Tibial nerve (tissue), 4 donors: ENCODE measurements at regions not wholly inside any gene's neighbourhood (a gene's known extent, or its start where the extent isn't known, plus 50 kb on each side); places are given as distances from the start of the nearest gene placed in this dataset.

Source experiments
- DNase-seq, 2 donors: peaks; one replicate each; pipeline ENCODE4 v3.0.0-alpha.2; 2019; ENCODE audit warnings: low spot score in 2 of 2
- H3K27ac ChIP-seq, 4 donors: fragments of 200-600 bp; sonication (generic) in 3 of 4; one replicate each; pipeline ENCODE4 v1.5.1; 2017 to 2019; ENCODE audit warnings: mild to moderate bottlenecking in 1 of 4
- H3K27me3 ChIP-seq, 2 donors: fragments of 200-600 bp; sonication (generic) in 1 of 2; one replicate each; pipeline versions ENCODE4 v1.5.1 to v1.6.0; 2017 to 2019
- H3K36me3 ChIP-seq, 3 donors: fragments of 200-600 bp; sonication (generic); one replicate each; pipeline ENCODE4 v1.5.1; 2018 to 2019
- H3K4me1 ChIP-seq, 4 donors: fragments of 200-600 bp; sonication (generic) in 3 of 4; one replicate each; pipeline ENCODE4 v1.5.1; 2017 to 2019
- H3K4me3 ChIP-seq, 4 donors: fragments of 200-600 bp; sonication (generic) in 3 of 4; one replicate each; pipeline ENCODE4 v1.5.1; 2017 to 2019; ENCODE audit warnings: mild to moderate bottlenecking in 1 of 4, moderate library complexity in 1 of 4
- H3K9me3 ChIP-seq, 4 donors: fragments of 200-600 bp; sonication (generic) in 3 of 4; one replicate each; pipeline ENCODE4 v1.5.1; 2017 to 2019
- CTCF ChIP-seq, 5 experiments: fragments of 200-600 bp in 3 of 5; fragments of 450-650 bp in 2 of 5; sonication (generic) in 3 of 5; IDR thresholded peaks; one replicate each; pipeline ENCODE4 v1.5.1; 2016 to 2019; ENCODE audit warnings: antibody characterized with exemption in 5 of 5, mild to moderate bottlenecking in 3 of 5, moderate library complexity in 2 of 5
- EP300 ChIP-seq, 2 donors: sonication (generic); formaldehyde crosslinking; IDR thresholded peaks; one replicate each; pipeline ENCODE4 v1.6.1; 2017; ENCODE audit warnings: antibody characterized with exemption in 2 of 2, mild to moderate bottlenecking in 1 of 2
- POLR2A ChIP-seq, 2 donors: fragments of 450-650 bp; IDR thresholded peaks; one replicate each; pipeline ENCODE4 v1.6.1; 2017; ENCODE audit warnings: antibody characterized with exemption in 2 of 2, mild to moderate bottlenecking in 2 of 2, moderate library complexity in 2 of 2
- WGBS, 2 donors: methylation state at CpG; one replicate each; pipeline ENCODE4 v1.1.5; 2018; 5-methylcytosine and 5-hydroxymethylcytosine counted together

GRCh38 chr7:68458010-68458908 lies 1140.0 kb upstream of the AUTS2 start:
- H3K9me3 ChIP-seq, result peaks cover 0 to 4% (median 0%) of the 10 kb centered on the region in 4 donors
- DNase-seq, result no peak
- no peaks in the 10 kb centered on the region for H3K27me3 ChIP-seq
- WGBS, 2 donors, result 60 to 63% methylated on average over 5 of the region's 5 CpGs
- no peak for TF ChIP-seq POLR2A (IDR thresholded peaks at IDR 0.05)
- no peak for TF ChIP-seq CTCF (IDR thresholded peaks at IDR 0.05)
- no peak for TF ChIP-seq EP300 (IDR thresholded peaks at IDR 0.05)
- peaks cover 0 to 6% (median 0%) of the 10 kb centered on the region in 4 donors for H3K4me1 ChIP-seq
- no peaks in the 10 kb centered on the region for H3K36me3 ChIP-seq
- no peak overlapping the region for H3K27ac ChIP-seq
- no peak overlapping the region for H3K4me3 ChIP-seq

GRCh38 chr7:68461430-68461829 lies 1136.8 kb upstream of the AUTS2 start:
- TF ChIP-seq CTCF (IDR thresholded peaks at IDR 0.05), result no peak
- no peak for TF ChIP-seq POLR2A (IDR thresholded peaks at IDR 0.05)
- no peak for TF ChIP-seq EP300 (IDR thresholded peaks at IDR 0.05)
- no peak overlapping the region for H3K27ac ChIP-seq
- no peaks in the 10 kb centered on the region for H3K27me3 ChIP-seq
- H3K4me3 ChIP-seq, result no peak overlapping the region
- no peaks in the 10 kb centered on the region for H3K36me3 ChIP-seq
- H3K9me3 ChIP-seq, result peaks cover 0 to 3% (median 0%) of the 10 kb centered on the region in 4 donors
- peaks cover 0 to 6% (median 0%) of the 10 kb centered on the region in 4 donors for H3K4me1 ChIP-seq
- DNase-seq, result no peak
- WGBS, 2 donors, result 0 to 15% methylated on average over 2 of the region's 2 CpGs

- Histone ChIP-seq H3K27ac (no peak overlapping the region), H3K4me1 (no peaks in the 10 kb centered on the region), H3K4me3 (no peak overlapping the region), H3K27me3 (no peaks in the 10 kb centered on the region), H3K36me3 (no peaks in the 10 kb centered on the region), H3K9me3 (peaks cover 0 to 3% (median 0%) of the 10 kb centered on the region in 4 donors)
- DNase-seq, result no peak
- TF ChIP-seq EP300 (IDR thresholded peaks at IDR 0.05) (no peak), POLR2A (IDR thresholded peaks at IDR 0.05) (no peak), CTCF (IDR thresholded peaks at IDR 0.05) (no peak)
- 71 to 75% methylated on average over 17 of the region's 17 CpGs for WGBS, 2 donors
Observed at GRCh38 chr7:68470836-68471435, 1127.3 kb upstream of the AUTS2 start.

GRCh38 chr7:68472688-68473087 lies 1125.6 kb upstream of the AUTS2 start:
- H3K9me3 ChIP-seq, result no peaks in the 10 kb centered on the region
- WGBS, 2 donors, result 76 to 82% methylated on average over 5 of the region's 5 CpGs
- H3K4me1 ChIP-seq, result no peaks in the 10 kb centered on the region

More at GRCh38 chr7:68472688-68473087, 1125.6 kb upstream of the AUTS2 start:
- no peaks in the 10 kb centered on the region for H3K36me3 ChIP-seq
- H3K4me3 ChIP-seq, result no peak overlapping the region
- no peaks in the 10 kb centered on the region for H3K27me3 ChIP-seq
- H3K27ac ChIP-seq, result no peak overlapping the region
- TF ChIP-seq CTCF (IDR thresholded peaks at IDR 0.05) (no peak), EP300 (IDR thresholded peaks at IDR 0.05) (no peak), POLR2A (IDR thresholded peaks at IDR 0.05) (no peak)
- no peak for DNase-seq
